K562 (cell line): ENCODE measurements at regions not wholly inside any gene's neighbourhood (a gene's known extent, or its start where the extent isn't known, plus 50 kb on each side); places are given as distances from the start of the nearest gene placed in this dataset.

ENCODE experiments used
- CCNT2 ChIP-seq: IDR thresholded peaks from 2 replicates; pipeline ENCODE4 v1.6.1; 2011; ENCODE audit warnings: borderline replicate concordance, low read depth, mild to moderate bottlenecking, moderate library complexity, mixed read lengths, low read length; ENCODE audit not compliant: insufficient read length; ENCODE audit errors: extremely low read depth
- LARP7 ChIP-seq: fragments of 450-650 bp; IDR thresholded peaks from 2 replicates; pipeline ENCODE4 v1.6.1; 2016
- NR1H2 ChIP-seq: sonication (generic); formaldehyde crosslinking; IDR thresholded peaks from 2 replicates; pipeline ENCODE4 v1.4.0; 2020; ENCODE audit warnings: mild to moderate bottlenecking, missing genetic modification reagents
- PHB2 ChIP-seq: fragments of 450-650 bp; IDR thresholded peaks from 2 replicates; pipeline ENCODE4 v1.6.1; 2017; ENCODE audit warnings: low read depth
- TCF7L2 ChIP-seq: fragments of 150-350 bp; IDR thresholded peaks from 2 replicates; pipeline ENCODE4 v1.6.1; 2016; ENCODE audit warnings: low read depth, mild to moderate bottlenecking, low read length, moderate library complexity
- ZC3H11A ChIP-seq: IDR thresholded peaks from 2 replicates; pipeline ENCODE4 v1.6.1; 2012; ENCODE audit warnings: low read depth, low read length, improper control_type of control experiment
- ZNF589 ChIP-seq: fragments of 200-800 bp; sonication (Bioruptor generic); IDR thresholded peaks from 2 replicates; pipeline ENCODE4 v1.6.1; 2016; ENCODE audit warnings: low read depth, missing genetic modification characterization, missing compliant biosample characterization
- TF ChIP-seq, protein P1 (sequence below): fragments of 450-650 bp; IDR thresholded peaks from 2 replicates; pipeline ENCODE4 v1.6.1; 2018; ENCODE audit not compliant: partially characterized antibody
- TF ChIP-seq, protein P2 (sequence below): fragments of 250-450 bp; sonication (Bioruptor Pico); IDR thresholded peaks from 2 replicates; pipeline ENCODE4 v1.4.0; 2020; ENCODE audit warnings: mild to moderate bottlenecking, moderate library complexity
- TF ChIP-seq, protein P3 (sequence below), 3 experiments: IDR thresholded peaks in 2 of 3; conservative IDR thresholded peaks in 1 of 3; 2 replicates each; pipeline ENCODE4 v1.5.1; 2011 to 2012; ENCODE audit warnings: low read length in 3 of 3, mild to moderate bottlenecking in 3 of 3, control low read depth in 2 of 3, improper control_type of control experiment in 1 of 3, inconsistent platforms in 1 of 3, low read depth in 1 of 3, mixed read lengths in 1 of 3, moderate library complexity in 1 of 3; ENCODE audit not compliant: insufficient read depth in 2 of 3
- TF ChIP-seq, protein P4 (sequence below), 2 experiments: fragments of 450-650 bp in 1 of 2; IDR thresholded peaks; 2 replicates each; pipeline ENCODE4 v1.6.1; 2011 to 2017; ENCODE audit warnings: low read depth in 2 of 2, antibody characterized with exemption in 1 of 2, borderline replicate concordance in 1 of 2, low read length in 1 of 2, mild to moderate bottlenecking in 1 of 2, mixed read lengths in 1 of 2; ENCODE audit not compliant: control insufficient read depth in 1 of 2
- TF ChIP-seq, protein P5 (sequence below), 2 experiments: IDR thresholded peaks; 2 replicates each; pipeline ENCODE4 v1.6.1; 2012; ENCODE audit warnings: improper control_type of control experiment in 2 of 2, low read depth in 2 of 2, low read length in 2 of 2, borderline replicate concordance in 1 of 2

DNA sequence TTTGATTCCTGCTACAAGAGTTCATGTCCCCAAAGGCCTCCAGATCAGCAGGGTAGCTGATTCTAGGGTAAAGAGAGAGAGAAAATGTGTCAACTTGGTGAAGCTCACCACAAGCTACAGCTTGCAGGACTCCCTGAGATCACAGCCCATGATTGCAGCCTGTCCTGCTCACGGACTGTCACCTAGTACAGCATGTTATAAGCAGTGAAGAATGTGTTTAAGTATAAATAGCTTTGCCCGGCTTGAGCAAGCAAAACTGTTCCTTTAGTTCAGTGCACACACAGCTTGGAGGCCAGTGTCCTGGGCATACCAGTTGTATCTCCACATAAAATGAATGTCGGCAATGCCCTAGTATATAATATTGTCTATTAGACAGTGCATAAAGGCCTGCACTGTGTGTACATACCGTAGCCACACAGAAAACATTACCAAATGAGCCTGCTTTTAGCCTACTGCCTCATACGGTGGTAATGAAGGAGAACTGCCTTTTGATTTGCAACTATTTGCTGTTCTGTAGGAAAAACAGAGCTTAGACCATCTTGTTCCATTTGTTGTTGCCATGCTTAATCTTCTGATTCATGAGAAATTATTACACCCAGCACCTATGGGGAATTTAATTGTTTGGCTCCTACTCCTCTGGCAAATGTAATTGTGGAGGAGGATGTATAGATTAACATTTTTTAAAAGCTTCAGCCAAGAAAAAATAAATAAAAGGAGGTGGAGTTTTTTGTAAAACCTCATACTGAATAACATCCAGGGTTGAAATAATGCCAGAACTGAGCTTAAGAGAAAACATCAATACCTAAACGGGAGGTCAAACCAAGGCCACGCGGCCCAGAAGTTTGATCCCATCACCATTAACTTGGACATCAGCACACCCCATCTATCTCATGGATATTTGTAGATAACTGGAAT is 108.1 kb upstream of the G2E3 start:
- TF ChIP-seq CCNT2 (no peak), ZC3H11A (no peak), TCF7L2 (no peak), NR1H2 (no peak), PHB2 (no peak), LARP7 (no peak), ZNF589 (CRISPR knock-in tag) (no peak)
- TF ChIP-seq, protein P1, sequence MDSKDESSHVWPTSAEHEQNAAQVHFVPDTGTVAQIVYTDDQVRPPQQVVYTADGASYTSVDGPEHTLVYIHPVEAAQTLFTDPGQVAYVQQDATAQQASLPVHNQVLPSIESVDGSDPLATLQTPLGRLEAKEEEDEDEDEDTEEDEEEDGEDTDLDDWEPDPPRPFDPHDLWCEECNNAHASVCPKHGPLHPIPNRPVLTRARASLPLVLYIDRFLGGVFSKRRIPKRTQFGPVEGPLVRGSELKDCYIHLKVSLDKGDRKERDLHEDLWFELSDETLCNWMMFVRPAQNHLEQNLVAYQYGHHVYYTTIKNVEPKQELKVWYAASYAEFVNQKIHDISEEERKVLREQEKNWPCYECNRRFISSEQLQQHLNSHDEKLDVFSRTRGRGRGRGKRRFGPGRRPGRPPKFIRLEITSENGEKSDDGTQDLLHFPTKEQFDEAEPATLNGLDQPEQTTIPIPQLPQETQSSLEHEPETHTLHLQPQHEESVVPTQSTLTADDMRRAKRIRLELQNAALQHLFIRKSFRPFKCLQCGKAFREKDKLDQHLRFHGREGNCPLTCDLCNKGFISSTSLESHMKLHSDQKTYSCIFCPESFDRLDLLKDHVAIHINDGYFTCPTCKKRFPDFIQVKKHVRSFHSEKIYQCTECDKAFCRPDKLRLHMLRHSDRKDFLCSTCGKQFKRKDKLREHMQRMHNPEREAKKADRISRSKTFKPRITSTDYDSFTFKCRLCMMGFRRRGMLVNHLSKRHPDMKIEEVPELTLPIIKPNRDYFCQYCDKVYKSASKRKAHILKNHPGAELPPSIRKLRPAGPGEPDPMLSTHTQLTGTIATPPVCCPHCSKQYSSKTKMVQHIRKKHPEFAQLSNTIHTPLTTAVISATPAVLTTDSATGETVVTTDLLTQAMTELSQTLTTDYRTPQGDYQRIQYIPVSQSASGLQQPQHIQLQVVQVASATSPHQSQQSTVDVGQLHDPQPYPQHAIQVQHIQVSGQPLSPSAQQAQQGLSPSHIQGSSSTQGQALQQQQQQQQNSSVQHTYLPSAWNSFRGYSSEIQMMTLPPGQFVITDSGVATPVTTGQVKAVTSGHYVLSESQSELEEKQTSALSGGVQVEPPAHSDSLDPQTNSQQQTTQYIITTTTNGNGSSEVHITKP, result no peak
- TF ChIP-seq, protein P2, sequence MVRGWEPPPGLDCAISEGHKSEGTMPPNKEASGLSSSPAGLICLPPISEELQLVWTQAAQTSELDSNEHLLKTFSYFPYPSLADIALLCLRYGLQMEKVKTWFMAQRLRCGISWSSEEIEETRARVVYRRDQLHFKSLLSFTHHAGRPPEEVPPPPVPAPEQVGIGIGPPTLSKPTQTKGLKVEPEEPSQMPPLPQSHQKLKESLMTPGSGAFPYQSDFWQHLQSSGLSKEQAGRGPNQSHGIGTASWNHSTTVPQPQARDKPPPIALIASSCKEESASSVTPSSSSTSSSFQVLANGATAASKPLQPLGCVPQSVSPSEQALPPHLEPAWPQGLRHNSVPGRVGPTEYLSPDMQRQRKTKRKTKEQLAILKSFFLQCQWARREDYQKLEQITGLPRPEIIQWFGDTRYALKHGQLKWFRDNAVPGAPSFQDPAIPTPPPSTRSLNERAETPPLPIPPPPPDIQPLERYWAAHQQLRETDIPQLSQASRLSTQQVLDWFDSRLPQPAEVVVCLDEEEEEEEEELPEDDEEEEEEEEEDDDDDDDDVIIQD (CRISPR knock-in tag), result no peak
- TF ChIP-seq, protein P3, sequence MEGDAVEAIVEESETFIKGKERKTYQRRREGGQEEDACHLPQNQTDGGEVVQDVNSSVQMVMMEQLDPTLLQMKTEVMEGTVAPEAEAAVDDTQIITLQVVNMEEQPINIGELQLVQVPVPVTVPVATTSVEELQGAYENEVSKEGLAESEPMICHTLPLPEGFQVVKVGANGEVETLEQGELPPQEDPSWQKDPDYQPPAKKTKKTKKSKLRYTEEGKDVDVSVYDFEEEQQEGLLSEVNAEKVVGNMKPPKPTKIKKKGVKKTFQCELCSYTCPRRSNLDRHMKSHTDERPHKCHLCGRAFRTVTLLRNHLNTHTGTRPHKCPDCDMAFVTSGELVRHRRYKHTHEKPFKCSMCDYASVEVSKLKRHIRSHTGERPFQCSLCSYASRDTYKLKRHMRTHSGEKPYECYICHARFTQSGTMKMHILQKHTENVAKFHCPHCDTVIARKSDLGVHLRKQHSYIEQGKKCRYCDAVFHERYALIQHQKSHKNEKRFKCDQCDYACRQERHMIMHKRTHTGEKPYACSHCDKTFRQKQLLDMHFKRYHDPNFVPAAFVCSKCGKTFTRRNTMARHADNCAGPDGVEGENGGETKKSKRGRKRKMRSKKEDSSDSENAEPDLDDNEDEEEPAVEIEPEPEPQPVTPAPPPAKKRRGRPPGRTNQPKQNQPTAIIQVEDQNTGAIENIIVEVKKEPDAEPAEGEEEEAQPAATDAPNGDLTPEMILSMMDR (IDR thresholded peaks at IDR 0.05 in 2 of 3, conservative IDR thresholded peaks at IDR 0.05 in 1 of 3; ENCODE audit: insufficient read depth in 2 of 3, low read depth in 1 of 3, low read length in 3 of 3), result no peak
- TF ChIP-seq, protein P4, sequence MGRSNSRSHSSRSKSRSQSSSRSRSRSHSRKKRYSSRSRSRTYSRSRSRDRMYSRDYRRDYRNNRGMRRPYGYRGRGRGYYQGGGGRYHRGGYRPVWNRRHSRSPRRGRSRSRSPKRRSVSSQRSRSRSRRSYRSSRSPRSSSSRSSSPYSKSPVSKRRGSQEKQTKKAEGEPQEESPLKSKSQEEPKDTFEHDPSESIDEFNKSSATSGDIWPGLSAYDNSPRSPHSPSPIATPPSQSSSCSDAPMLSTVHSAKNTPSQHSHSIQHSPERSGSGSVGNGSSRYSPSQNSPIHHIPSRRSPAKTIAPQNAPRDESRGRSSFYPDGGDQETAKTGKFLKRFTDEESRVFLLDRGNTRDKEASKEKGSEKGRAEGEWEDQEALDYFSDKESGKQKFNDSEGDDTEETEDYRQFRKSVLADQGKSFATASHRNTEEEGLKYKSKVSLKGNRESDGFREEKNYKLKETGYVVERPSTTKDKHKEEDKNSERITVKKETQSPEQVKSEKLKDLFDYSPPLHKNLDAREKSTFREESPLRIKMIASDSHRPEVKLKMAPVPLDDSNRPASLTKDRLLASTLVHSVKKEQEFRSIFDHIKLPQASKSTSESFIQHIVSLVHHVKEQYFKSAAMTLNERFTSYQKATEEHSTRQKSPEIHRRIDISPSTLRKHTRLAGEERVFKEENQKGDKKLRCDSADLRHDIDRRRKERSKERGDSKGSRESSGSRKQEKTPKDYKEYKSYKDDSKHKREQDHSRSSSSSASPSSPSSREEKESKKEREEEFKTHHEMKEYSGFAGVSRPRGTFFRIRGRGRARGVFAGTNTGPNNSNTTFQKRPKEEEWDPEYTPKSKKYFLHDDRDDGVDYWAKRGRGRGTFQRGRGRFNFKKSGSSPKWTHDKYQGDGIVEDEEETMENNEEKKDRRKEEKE (IDR thresholded peaks at IDR 0.05; ENCODE audit: borderline replicate concordance in 1 of 2, control insufficient read depth in 1 of 2, low read depth in 2 of 2, low read length in 1 of 2), result no peak
- TF ChIP-seq, protein P5, sequence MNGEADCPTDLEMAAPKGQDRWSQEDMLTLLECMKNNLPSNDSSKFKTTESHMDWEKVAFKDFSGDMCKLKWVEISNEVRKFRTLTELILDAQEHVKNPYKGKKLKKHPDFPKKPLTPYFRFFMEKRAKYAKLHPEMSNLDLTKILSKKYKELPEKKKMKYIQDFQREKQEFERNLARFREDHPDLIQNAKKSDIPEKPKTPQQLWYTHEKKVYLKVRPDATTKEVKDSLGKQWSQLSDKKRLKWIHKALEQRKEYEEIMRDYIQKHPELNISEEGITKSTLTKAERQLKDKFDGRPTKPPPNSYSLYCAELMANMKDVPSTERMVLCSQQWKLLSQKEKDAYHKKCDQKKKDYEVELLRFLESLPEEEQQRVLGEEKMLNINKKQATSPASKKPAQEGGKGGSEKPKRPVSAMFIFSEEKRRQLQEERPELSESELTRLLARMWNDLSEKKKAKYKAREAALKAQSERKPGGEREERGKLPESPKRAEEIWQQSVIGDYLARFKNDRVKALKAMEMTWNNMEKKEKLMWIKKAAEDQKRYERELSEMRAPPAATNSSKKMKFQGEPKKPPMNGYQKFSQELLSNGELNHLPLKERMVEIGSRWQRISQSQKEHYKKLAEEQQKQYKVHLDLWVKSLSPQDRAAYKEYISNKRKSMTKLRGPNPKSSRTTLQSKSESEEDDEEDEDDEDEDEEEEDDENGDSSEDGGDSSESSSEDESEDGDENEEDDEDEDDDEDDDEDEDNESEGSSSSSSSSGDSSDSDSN (IDR thresholded peaks at IDR 0.05; ENCODE audit: borderline replicate concordance in 1 of 2, low read depth in 2 of 2, low read length in 2 of 2), result no peak
